Frontal cortex (tissue), 3 donors: ENCODE measurements at regions not wholly inside any gene's neighbourhood (a gene's known extent, or its start where the extent isn't known, plus 50 kb on each side); places are given as distances from the start of the nearest gene placed in this dataset.

Experiments used
- DNase-seq, 2 donors: peaks; one replicate each; pipeline ENCODE4 v3.0.0; 2012; ENCODE audit warnings: low spot score in 2 of 2
- FAIRE-seq: peaks from 2 replicates; lab custom pipeline; 2012; peaks lifted over from hg19 to GRCh38; lab: Jason Lieb, UNC
- donor health status: control.
- donor health status: control.
- donor health status: control.

GRCh38 chr10:8874268-8874667 is 819.8 kb downstream of the GATA3 start:
- no peak for FAIRE-seq

GRCh38 chr10:8874972-8875371 is 820.5 kb downstream of the GATA3 start:
- DNase-seq (no peak), FAIRE-seq (no peak)

More at GRCh38 chr10:8874268-8874667, 819.8 kb downstream of the GATA3 start:
- DNase-seq = no peak

- FAIRE-seq (no peak), DNase-seq (no peak)
Measured at GRCh38 chr10:8876171-8876570, 821.7 kb downstream of the GATA3 start.

- DNase-seq = no peak
- FAIRE-seq = no peak
Measured at GRCh38 chr10:8889538-8889937, 835.0 kb downstream of the GATA3 start.

- FAIRE-seq (no peak), DNase-seq (no peak)
Measured at GRCh38 chr10:8893102-8893501, 838.6 kb downstream of the GATA3 start.

- DNase-seq = no peak
- no peak for FAIRE-seq
Measured at GRCh38 chr10:8894148-8894547, 839.7 kb downstream of the GATA3 start.

- DNase-seq (no peak), FAIRE-seq (no peak)
Measured at GRCh38 chr10:8897769-8898168, 843.3 kb downstream of the GATA3 start.

GRCh38 chr10:8898745-8899330 is 844.4 kb downstream of the GATA3 start:
- no peak for FAIRE-seq
- no peak for DNase-seq

- DNase-seq = no peak
- no peak for FAIRE-seq
Measured at GRCh38 chr10:8902926-8903325, 848.4 kb downstream of the GATA3 start.

GRCh38 chr10:8908013-8908412 is 853.5 kb downstream of the GATA3 start:
- DNase-seq = no peak
- FAIRE-seq = no peak

GRCh38 chr10:8910314-8910713 is 855.8 kb downstream of the GATA3 start:
- FAIRE-seq (no peak), DNase-seq (no peak)

- DNase-seq = no peak
- FAIRE-seq = no peak
Measured at GRCh38 chr10:8911032-8911431, 856.5 kb downstream of the GATA3 start.

- FAIRE-seq (no peak), DNase-seq (no peak)
Measured at GRCh38 chr10:8912108-8912507, 857.6 kb downstream of the GATA3 start.

GRCh38 chr10:8913720-8914119 is 859.2 kb downstream of the GATA3 start:
- no peak for DNase-seq
- no peak for FAIRE-seq

GRCh38 chr10:8919280-8919679 is 864.8 kb downstream of the GATA3 start:
- no peak for DNase-seq
- FAIRE-seq = no peak

GRCh38 chr10:8921568-8921967 is 867.1 kb downstream of the GATA3 start:
- FAIRE-seq (no peak), DNase-seq (no peak)

- no peak for FAIRE-seq
- no peak for DNase-seq
Measured at GRCh38 chr10:8923096-8923495, 868.6 kb downstream of the GATA3 start.

- FAIRE-seq (no peak), DNase-seq (no peak)
Measured at GRCh38 chr10:8927705-8928104, 873.2 kb downstream of the GATA3 start.

GRCh38 chr10:8946451-8946850 is 892.0 kb downstream of the GATA3 start:
- no peak for DNase-seq
- no peak for FAIRE-seq

- no peak for FAIRE-seq
- no peak for DNase-seq
Measured at GRCh38 chr10:8950978-8951377, 896.5 kb downstream of the GATA3 start.

- FAIRE-seq (no peak), DNase-seq (no peak)
Measured at GRCh38 chr10:8951440-8952089, 897.1 kb downstream of the GATA3 start.

- FAIRE-seq (no peak), DNase-seq (no peak)
Measured at GRCh38 chr10:8956400-8956799, 901.9 kb downstream of the GATA3 start.
